ENCODE measurements at regions not wholly inside any gene's neighbourhood (a gene's known extent, or its start where the extent isn't known, plus 50 kb on each side); places are given as distances from the start of the nearest gene placed in this dataset.

- TF ChIP-seq, protein P1, sequence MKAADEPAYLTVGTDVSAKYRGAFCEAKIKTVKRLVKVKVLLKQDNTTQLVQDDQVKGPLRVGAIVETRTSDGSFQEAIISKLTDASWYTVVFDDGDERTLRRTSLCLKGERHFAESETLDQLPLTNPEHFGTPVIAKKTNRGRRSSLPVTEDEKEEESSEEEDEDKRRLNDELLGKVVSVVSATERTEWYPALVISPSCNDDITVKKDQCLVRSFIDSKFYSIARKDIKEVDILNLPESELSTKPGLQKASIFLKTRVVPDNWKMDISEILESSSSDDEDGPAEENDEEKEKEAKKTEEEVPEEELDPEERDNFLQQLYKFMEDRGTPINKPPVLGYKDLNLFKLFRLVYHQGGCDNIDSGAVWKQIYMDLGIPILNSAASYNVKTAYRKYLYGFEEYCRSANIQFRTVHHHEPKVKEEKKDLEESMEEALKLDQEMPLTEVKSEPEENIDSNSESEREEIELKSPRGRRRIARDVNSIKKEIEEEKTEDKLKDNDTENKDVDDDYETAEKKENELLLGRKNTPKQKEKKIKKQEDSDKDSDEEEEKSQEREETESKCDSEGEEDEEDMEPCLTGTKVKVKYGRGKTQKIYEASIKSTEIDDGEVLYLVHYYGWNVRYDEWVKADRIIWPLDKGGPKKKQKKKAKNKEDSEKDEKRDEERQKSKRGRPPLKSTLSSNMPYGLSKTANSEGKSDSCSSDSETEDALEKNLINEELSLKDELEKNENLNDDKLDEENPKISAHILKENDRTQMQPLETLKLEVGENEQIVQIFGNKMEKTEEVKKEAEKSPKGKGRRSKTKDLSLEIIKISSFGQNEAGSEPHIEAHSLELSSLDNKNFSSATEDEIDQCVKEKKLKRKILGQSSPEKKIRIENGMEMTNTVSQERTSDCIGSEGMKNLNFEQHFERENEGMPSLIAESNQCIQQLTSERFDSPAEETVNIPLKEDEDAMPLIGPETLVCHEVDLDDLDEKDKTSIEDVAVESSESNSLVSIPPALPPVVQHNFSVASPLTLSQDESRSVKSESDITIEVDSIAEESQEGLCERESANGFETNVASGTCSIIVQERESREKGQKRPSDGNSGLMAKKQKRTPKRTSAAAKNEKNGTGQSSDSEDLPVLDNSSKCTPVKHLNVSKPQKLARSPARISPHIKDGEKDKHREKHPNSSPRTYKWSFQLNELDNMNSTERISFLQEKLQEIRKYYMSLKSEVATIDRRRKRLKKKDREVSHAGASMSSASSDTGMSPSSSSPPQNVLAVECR (CRISPR knock-in tag; IDR thresholded peaks at IDR 0.05; ENCODE audit: borderline replicate concordance) = 0 out of 2 replicates have a peak, but pooled peaks have one; percentile 7
- TF ChIP-seq HMG20A (CRISPR knock-in tag; IDR thresholded peaks at IDR 0.05; ENCODE audit: borderline replicate concordance) (0 out of 2 replicates have a peak, but pooled peaks have one; percentile 18), THAP9 (CRISPR knock-in tag; IDR thresholded peaks at IDR 0.05; ENCODE audit: borderline replicate concordance) (0 out of 2 replicates have a peak, but pooled peaks have one; percentile 22), PHF21A (CRISPR knock-in tag; IDR thresholded peaks at IDR 0.05) (peak; percentile 72; the same call in 1 of the 2 replicates), MED1 (CRISPR knock-in tag; IDR thresholded peaks at IDR 0.05) (0 out of 2 replicates have a peak, but pooled peaks have one; percentile 21), HNF4A (CRISPR knock-in tag; IDR thresholded peaks at IDR 0.05) (0 out of 2 replicates have a peak, but pooled peaks have one; percentile 35)
Measured at GRCh38 chr16:29202025-29202632, 204.4 kb downstream of the NPIPB11 start (continued).

All from HepG2 (cell line).